Heart left ventricle (tissue), 13 donors: ENCODE measurements at regions not wholly inside any gene's neighbourhood (a gene's known extent, or its start where the extent isn't known, plus 50 kb on each side); places are given as distances from the start of the nearest gene placed in this dataset.

Source experiments
- POLR2A ChIP-seq, 2 donors: fragments of 450-650 bp; IDR thresholded peaks; one replicate each; pipeline ENCODE4 v1.6.1; 2017; ENCODE audit warnings: antibody characterized with exemption in 2 of 2, mild to moderate bottlenecking in 2 of 2, moderate library complexity in 2 of 2
- TF ChIP-seq, protein P1 (sequence below), 12 donors: fragments of 200-600 bp; sonication (generic) in 4 of 12; IDR thresholded peaks; one replicate each; pipeline versions ENCODE4 v1.5.0 to v1.8.0; 2018 to 2022; ENCODE audit warnings: antibody characterized with exemption in 12 of 12, mild to moderate bottlenecking in 5 of 12
- donor health status: ischemic (EF 13 %, LVEDD 7.1; RV severe dilation, severe dysfunction).
- donor health status: DM: no; HTN: yes; CAD: no.
- donor health status: DM: no; HTN: no; CAD: no.
- donor health status: ischemic (EF 25% LVEDD 6.9; RV normal size, moderate dysfunction).
- donor health status: ischemic (EF 25% LVEDD 5.7; RV mildly dilated, moderate dysfunction).
- donor health status: ischemic (EF 35%, LVEDD 5.7; RV mildly dilated, moderate dysfunction).
- donor health status: nonischemic (EF 11% LVEDD 7.7; RV severe dilation, severe dysfunction).
- donor health status: DM: yes; HTN: yes; CAD: no.
- donor health status: PGD.
- donor health status: ischemic (EF 29% LVEDD 5.4; RV normal size, mild dysfunction).
- donor health status: nonischemic (EF 23%, LVEDD 6.1; RV moderate dilation, normal function).

DNA sequence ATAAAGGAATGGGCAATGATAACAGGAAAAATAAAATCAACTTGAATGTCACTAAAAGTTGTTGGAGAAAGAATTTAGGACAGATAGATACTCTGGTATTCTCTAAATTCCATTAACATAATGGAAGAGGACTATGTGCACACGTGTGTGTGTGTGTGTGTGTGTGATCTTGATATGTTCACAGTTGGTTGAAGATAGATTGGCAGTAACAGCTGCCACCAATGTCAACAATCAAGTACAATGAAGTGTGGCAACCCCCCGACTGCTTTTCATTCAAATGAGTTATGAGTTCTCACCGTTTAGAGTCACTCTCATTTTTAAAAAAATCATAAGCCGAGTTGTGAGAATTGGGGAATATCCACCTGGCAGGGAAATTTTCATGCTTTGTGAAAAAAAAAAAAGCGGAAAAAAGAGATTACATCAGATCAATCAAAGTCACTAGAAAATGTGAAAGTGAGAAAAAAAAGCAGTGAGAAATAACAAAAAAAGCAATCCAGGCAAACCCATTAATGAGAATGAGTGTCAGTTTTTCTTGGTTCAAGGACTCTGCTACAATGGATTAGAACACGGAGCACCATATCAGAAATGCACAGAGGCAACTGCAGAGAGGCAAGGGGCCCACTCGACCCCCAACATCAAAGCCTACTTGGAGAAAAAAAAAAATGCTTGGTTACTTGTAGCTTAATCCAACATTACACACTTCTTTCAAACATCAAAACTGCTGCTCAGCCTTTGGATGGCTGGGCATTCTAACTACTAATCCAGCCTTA, 414.9 kb upstream of the PITX2 start:
- TF ChIP-seq, protein P1, sequence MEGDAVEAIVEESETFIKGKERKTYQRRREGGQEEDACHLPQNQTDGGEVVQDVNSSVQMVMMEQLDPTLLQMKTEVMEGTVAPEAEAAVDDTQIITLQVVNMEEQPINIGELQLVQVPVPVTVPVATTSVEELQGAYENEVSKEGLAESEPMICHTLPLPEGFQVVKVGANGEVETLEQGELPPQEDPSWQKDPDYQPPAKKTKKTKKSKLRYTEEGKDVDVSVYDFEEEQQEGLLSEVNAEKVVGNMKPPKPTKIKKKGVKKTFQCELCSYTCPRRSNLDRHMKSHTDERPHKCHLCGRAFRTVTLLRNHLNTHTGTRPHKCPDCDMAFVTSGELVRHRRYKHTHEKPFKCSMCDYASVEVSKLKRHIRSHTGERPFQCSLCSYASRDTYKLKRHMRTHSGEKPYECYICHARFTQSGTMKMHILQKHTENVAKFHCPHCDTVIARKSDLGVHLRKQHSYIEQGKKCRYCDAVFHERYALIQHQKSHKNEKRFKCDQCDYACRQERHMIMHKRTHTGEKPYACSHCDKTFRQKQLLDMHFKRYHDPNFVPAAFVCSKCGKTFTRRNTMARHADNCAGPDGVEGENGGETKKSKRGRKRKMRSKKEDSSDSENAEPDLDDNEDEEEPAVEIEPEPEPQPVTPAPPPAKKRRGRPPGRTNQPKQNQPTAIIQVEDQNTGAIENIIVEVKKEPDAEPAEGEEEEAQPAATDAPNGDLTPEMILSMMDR (IDR thresholded peaks at IDR 0.05), result no peak
- TF ChIP-seq POLR2A (IDR thresholded peaks at IDR 0.05), result no peak
